HG02884 (cell line): ENCODE measurements at regions not wholly inside any gene's neighbourhood (a gene's known extent, or its start where the extent isn't known, plus 50 kb on each side); places are given as distances from the start of the nearest gene placed in this dataset.

Source experiments
- ATAC-seq: cut with Tn5 transposase; IDR thresholded peaks from one replicate; pipeline ENCODE4 v1.9.1; 2021; ENCODE audit warnings: mild to moderate bottlenecking, moderate library complexity; ENCODE audit not compliant: unreplicated experiment

GRCh38 chr2:104788742-104789455 lies 65.0 kb upstream of the POU3F3 start:
- no peak for ATAC-seq

- ATAC-seq = no peak
Measured at GRCh38 chr2:104790100-104790811, 63.7 kb upstream of the POU3F3 start.

GRCh38 chr2:104790901-104791495 lies 62.9 kb upstream of the POU3F3 start:
- no peak for ATAC-seq

GRCh38 chr2:104793966-104794365 lies 59.9 kb upstream of the POU3F3 start:
- ATAC-seq = no peak

DNA sequence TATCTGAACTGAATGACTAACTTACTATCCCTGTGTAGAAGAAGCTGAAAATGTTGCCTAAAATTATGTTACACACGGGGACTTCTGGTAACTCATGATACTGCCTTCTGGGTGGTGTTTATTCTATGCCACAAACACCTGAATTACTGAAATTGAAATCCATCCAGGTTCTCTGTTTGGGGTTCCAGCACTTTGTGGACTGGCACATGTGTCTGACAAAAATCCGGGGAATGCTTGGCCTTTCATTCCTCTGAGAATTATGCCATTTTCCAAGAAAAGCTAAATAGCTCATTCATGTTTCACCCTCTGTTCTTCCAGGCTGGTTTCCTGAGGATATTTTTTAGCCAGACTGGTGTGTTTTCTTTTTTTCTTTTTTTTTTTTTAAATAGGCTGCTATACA lies 59.5 kb upstream of the POU3F3 start:
- no peak for ATAC-seq
